Muscle layer of colon (tissue), 2 donors: ENCODE measurements at regions not wholly inside any gene's neighbourhood (a gene's known extent, or its start where the extent isn't known, plus 50 kb on each side); places are given as distances from the start of the nearest gene placed in this dataset.
"Not testable (repeated sequence)": the region's sequence is repeated elsewhere in the genome, so short reads cannot be mapped to it uniquely, and the experiment has no call there.

Experiments used
- H3K27ac ChIP-seq: one replicate; pipeline ENCODE4 v1.7.0; 2013; ENCODE audit warnings: low read depth, mild to moderate bottlenecking, low read length, moderate library complexity
- H3K27me3 ChIP-seq, 2 donors: one replicate each; pipeline ENCODE4 v1.7.0; 2013; ENCODE audit warnings: low read length in 2 of 2, mild to moderate bottlenecking in 2 of 2; ENCODE audit not compliant: insufficient read depth in 2 of 2, control insufficient read depth in 1 of 2
- H3K36me3 ChIP-seq: one replicate; pipeline ENCODE4 v1.7.0; 2013; ENCODE audit warnings: mild to moderate bottlenecking, low read length; ENCODE audit not compliant: insufficient read depth
- H3K4me1 ChIP-seq: one replicate; pipeline ENCODE4 v1.7.0; 2013; ENCODE audit warnings: mild to moderate bottlenecking, low read length; ENCODE audit not compliant: insufficient read depth
- H3K4me3 ChIP-seq, 2 donors: one replicate each; pipeline ENCODE4 v1.7.0; 2013; ENCODE audit warnings: low read length in 2 of 2, low read depth in 1 of 2, mild to moderate bottlenecking in 1 of 2, moderate library complexity in 1 of 2
- H3K9ac ChIP-seq: one replicate; pipeline ENCODE4 v1.7.0; 2013; ENCODE audit warnings: low read length
- H3K9me3 ChIP-seq: one replicate; pipeline ENCODE4 v1.7.0; 2013; ENCODE audit warnings: mild to moderate bottlenecking, low read length
- donor health status: abdominal sarcoma.
- donor health status: Adenocarcinoma of cecum.

DNA sequence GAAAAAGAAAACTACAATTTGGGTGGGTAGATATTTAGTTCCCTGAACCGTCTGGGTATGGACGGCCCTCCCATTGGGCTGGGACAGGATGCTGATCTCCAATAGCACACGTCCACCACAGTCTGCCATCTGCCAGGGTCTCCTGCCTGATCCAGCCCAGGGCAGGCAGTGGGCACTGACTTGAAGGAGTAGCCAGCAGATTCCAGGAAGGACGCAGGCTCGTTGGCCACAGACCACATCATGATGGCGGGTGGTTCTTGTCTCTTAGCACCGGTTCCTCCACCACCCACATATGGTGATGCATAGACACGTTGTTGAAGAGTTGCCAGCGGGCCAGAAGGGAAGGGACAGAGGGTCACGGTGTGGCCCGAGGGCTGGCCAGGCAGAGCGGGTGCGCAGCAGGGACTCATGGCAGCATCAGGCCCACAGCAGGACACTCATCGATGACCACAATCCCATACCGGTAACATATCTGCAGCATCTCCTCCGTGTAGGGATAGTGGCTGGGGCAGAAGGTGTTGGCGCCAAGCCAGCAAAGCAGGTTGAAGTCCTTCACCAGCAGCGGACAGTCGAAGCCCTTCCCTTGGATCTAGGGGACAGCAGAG, 155.8 kb upstream of the FAM174A start:
- not testable (repeated sequence) for H3K9me3 ChIP-seq

GRCh38 chr5:100364757-100365478, 170.3 kb upstream of the FAM174A start:
- not testable (repeated sequence) for H3K4me3 ChIP-seq, H3K27ac ChIP-seq, H3K9me3 ChIP-seq, H3K4me1 ChIP-seq, H3K9ac ChIP-seq, H3K36me3 ChIP-seq, H3K27me3 ChIP-seq

More for the DNA sequence above, 155.8 kb upstream of the FAM174A start:
- H3K27me3 ChIP-seq, H3K4me1 ChIP-seq, H3K4me3 ChIP-seq, H3K9ac ChIP-seq, H3K27ac ChIP-seq, H3K36me3 ChIP-seq: not testable (repeated sequence)

DNA sequence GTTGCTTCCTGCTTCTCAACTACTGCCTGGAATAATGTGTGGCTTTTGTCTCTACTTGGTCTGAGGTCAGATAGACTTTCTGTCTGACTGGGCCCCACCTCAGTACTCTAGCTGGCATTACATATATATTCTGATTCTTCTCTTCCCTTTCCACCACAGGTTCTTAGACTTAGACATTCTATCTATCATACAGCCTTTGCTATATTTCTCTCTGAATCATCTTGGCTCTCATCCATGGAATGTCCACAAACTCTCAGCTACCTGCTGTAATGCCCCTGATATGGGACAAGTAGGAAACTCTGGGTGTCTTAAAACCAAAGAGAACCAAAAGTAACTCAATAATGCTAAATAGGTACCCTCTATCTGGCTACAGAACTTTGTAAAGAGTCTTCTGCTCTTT, 170.8 kb upstream of the FAM174A start:
- H3K27ac ChIP-seq, H3K4me1 ChIP-seq, H3K9me3 ChIP-seq, H3K36me3 ChIP-seq, H3K4me3 ChIP-seq, H3K27me3 ChIP-seq, H3K9ac ChIP-seq: not testable (repeated sequence)

- H3K4me1 ChIP-seq, H3K27ac ChIP-seq, H3K9me3 ChIP-seq, H3K27me3 ChIP-seq, H3K36me3 ChIP-seq, H3K4me3 ChIP-seq, H3K9ac ChIP-seq: not testable (repeated sequence)
These were observed 175.2 kb upstream of the FAM174A start for GRCh38 chr5:100359998-100360397.

DNA sequence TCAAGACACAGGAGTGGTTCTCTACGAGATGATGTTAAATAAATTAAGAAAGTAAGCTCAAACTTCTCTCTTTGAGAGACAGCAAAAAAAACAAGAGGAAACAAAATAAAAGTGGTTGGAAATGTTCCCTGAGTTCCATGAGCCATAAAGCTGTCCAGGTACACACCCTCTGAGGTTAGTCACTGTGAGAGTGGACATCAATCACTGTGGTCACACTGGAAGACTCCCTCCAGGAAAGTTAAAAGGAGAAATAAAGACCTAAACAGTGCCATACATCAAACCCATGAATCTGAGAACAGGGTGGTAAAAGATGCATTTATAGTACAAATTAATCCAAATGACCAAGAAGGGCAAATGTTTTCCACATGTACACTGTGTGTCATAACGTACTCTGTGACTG, 188.9 kb upstream of the FAM174A start:
- not testable (repeated sequence) for H3K27me3 ChIP-seq, H3K27ac ChIP-seq, H3K4me1 ChIP-seq

DNA sequence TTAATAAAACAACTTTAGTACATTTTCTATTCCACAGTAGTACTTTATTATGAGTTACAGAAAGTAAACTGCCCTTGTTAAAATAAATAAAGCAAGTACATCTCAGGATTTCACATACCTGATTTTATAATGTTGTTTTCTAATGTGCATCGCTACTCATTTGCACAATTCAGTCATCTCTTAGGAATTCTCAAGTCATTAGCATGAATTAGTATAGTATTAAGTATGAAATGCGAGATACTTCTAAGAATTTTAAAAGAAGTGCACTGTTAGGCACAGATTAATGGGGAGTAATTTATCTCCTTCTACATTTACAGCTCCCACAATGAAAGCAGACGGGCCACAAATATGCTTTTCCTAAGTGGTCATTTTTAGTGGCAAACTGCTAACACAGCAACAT, 193.7 kb upstream of the FAM174A start:
- H3K4me1 ChIP-seq, H3K27ac ChIP-seq, H3K4me3 ChIP-seq, H3K36me3 ChIP-seq, H3K9me3 ChIP-seq, H3K9ac ChIP-seq, H3K27me3 ChIP-seq: not testable (repeated sequence)

More for the DNA sequence above, 188.9 kb upstream of the FAM174A start:
- H3K9ac ChIP-seq, H3K36me3 ChIP-seq, H3K4me3 ChIP-seq, H3K9me3 ChIP-seq: not testable (repeated sequence)

GRCh38 chr5:100322483-100322882, 212.7 kb upstream of the FAM174A start:
- Histone ChIP-seq H3K4me1 (no peaks in the 10 kb centered on the region), H3K36me3 (no peaks in the 10 kb centered on the region), H3K27ac (no peak overlapping the region), H3K9ac (no peak overlapping the region), H3K4me3 (no peak overlapping the region), H3K9me3 (no peaks in the 10 kb centered on the region), H3K27me3 (no peaks in the 10 kb centered on the region)

- H3K9ac ChIP-seq = no peak overlapping the region
- no peaks in the 10 kb centered on the region for H3K9me3 ChIP-seq
- H3K27ac ChIP-seq = no peak overlapping the region
- no peaks in the 10 kb centered on the region for H3K36me3 ChIP-seq
- no peaks in the 10 kb centered on the region for H3K4me1 ChIP-seq
- no peak overlapping the region for H3K4me3 ChIP-seq
- H3K27me3 ChIP-seq = no peaks in the 10 kb centered on the region
These were observed 215.3 kb upstream of the FAM174A start for GRCh38 chr5:100319885-100320284.

GRCh38 chr5:100313657-100314056, 221.5 kb upstream of the FAM174A start:
- H3K4me3 ChIP-seq = no peak overlapping the region
- H3K9me3 ChIP-seq = no peaks in the 10 kb centered on the region
- H3K9ac ChIP-seq = no peak overlapping the region
- no peaks in the 10 kb centered on the region for H3K36me3 ChIP-seq
- H3K4me1 ChIP-seq = no peaks in the 10 kb centered on the region
- no peaks in the 10 kb centered on the region for H3K27me3 ChIP-seq
- H3K27ac ChIP-seq = no peak overlapping the region

DNA sequence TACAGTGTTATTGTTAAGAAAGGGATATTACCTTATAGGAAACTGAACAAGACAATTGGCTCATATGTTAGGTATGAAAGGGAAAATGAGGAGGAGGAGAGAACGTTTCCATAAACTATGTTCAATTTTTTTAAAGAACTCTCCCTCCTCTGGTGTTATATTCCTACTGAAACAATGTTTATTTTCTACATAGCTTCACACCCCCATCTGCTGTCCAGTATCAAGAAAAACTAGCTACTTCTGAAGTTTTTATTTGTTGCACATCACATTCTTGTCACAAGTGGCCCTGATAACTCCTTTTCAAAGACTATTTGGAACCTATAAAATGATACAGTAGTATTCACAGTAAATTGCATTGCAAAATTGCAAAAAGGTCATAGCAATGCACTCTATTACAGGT, 223.4 kb upstream of the FAM174A start:
- H3K36me3 ChIP-seq = no peaks in the 10 kb centered on the region
- no peaks in the 10 kb centered on the region for H3K4me1 ChIP-seq
- no peak overlapping the region for H3K27ac ChIP-seq
- no peaks in the 10 kb centered on the region for H3K27me3 ChIP-seq
- no peaks in the 10 kb centered on the region for H3K9me3 ChIP-seq
- no peak overlapping the region for H3K9ac ChIP-seq
- H3K4me3 ChIP-seq = no peak overlapping the region

DNA sequence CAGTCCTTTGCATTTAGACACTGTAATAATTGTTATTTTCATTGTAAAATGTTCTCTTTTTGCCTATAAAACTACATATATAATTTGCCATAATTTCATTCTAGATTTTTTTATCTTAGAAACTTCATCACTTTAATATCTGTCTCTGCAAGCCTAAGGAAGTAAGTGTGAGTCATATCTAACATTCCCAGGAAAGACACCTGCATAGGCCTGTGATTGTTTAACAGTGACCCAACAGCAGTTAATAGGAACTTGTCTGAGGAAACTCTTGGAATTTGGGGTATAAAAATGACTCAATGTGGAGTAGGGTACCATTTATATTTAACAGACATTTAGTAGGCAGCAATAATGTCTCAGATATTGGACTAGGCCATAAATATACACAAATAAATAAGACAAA, 229.2 kb upstream of the FAM174A start:
- Histone ChIP-seq H3K27me3 (no peaks in the 10 kb centered on the region), H3K36me3 (no peaks in the 10 kb centered on the region), H3K9ac (no peak overlapping the region), H3K27ac (no peak overlapping the region), H3K4me1 (no peaks in the 10 kb centered on the region), H3K4me3 (no peak overlapping the region), H3K9me3 (no peaks in the 10 kb centered on the region)

- Histone ChIP-seq H3K9me3 (no peaks in the 10 kb centered on the region), H3K36me3 (no peaks in the 10 kb centered on the region), H3K9ac (no peak overlapping the region), H3K4me3 (no peak overlapping the region), H3K27me3 (no peaks in the 10 kb centered on the region), H3K27ac (no peak overlapping the region), H3K4me1 (no peaks in the 10 kb centered on the region)
These were observed 232.0 kb upstream of the FAM174A start for GRCh38 chr5:100303216-100303615.
